PFSK-1 (cell line): ENCODE measurements at regions not wholly inside any gene's neighbourhood (a gene's known extent, or its start where the extent isn't known, plus 50 kb on each side); places are given as distances from the start of the nearest gene placed in this dataset.

Experiments used
- FOXP2 ChIP-seq: optimal IDR thresholded peaks from 2 replicates; pipeline ENCODE3; 2011; ENCODE audit warnings: borderline replicate concordance, control low read depth, inconsistent platforms; ENCODE audit not compliant: insufficient read depth; ENCODE audit errors: extremely low read length, extremely low read depth
- POLR2AphosphoS5 ChIP-seq: IDR thresholded peaks from 2 replicates; pipeline ENCODE4 v1.6.1; 2012; ENCODE audit warnings: low read depth, mild to moderate bottlenecking, control low read depth, low read length, moderate library complexity
- SIN3A ChIP-seq: IDR thresholded peaks from 2 replicates; pipeline ENCODE4 v1.6.1; 2012; ENCODE audit warnings: mild to moderate bottlenecking, low read length, moderate library complexity, borderline replicate concordance; ENCODE audit not compliant: insufficient read depth
- TAF1 ChIP-seq: IDR thresholded peaks from 2 replicates; pipeline ENCODE4 v1.6.1; 2012; ENCODE audit warnings: low read length, control low read depth, borderline replicate concordance; ENCODE audit not compliant: insufficient read depth
- TF ChIP-seq, protein P1 (sequence below), 2 experiments: IDR thresholded peaks; 2 replicates each; pipeline versions ENCODE4 v1.6.1 to v1.8.0; 2011 to 2012; ENCODE audit warnings: low read depth in 2 of 2, low read length in 2 of 2, control low read depth in 1 of 2, inconsistent platforms in 1 of 2, mild to moderate bottlenecking in 1 of 2, moderate library complexity in 1 of 2; ENCODE audit not compliant: insufficient read depth in 1 of 2

DNA sequence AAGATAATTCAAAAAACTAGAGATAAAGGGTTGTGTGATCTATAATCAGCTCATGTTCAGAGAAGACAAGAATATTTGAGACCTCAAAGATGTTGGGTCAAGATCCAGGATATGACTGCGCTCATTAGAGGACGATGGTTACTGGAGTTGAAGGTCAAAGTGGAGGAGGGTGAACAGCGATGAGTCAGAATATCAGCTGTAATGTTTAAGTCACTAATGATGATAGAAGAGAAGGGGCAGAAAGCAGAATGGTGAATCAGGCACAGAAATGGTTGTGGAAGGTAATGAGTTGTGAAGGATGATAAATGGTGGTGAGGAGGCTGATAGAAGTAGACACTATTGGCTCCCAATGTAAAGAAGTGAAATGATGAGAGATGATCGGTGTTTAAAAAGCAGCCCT, 540.3 kb downstream of the INHBA start:
- TF ChIP-seq POLR2AphosphoS5 (no peak), SIN3A (no peak), FOXP2 (no peak), TAF1 (no peak)
- TF ChIP-seq, protein P1, sequence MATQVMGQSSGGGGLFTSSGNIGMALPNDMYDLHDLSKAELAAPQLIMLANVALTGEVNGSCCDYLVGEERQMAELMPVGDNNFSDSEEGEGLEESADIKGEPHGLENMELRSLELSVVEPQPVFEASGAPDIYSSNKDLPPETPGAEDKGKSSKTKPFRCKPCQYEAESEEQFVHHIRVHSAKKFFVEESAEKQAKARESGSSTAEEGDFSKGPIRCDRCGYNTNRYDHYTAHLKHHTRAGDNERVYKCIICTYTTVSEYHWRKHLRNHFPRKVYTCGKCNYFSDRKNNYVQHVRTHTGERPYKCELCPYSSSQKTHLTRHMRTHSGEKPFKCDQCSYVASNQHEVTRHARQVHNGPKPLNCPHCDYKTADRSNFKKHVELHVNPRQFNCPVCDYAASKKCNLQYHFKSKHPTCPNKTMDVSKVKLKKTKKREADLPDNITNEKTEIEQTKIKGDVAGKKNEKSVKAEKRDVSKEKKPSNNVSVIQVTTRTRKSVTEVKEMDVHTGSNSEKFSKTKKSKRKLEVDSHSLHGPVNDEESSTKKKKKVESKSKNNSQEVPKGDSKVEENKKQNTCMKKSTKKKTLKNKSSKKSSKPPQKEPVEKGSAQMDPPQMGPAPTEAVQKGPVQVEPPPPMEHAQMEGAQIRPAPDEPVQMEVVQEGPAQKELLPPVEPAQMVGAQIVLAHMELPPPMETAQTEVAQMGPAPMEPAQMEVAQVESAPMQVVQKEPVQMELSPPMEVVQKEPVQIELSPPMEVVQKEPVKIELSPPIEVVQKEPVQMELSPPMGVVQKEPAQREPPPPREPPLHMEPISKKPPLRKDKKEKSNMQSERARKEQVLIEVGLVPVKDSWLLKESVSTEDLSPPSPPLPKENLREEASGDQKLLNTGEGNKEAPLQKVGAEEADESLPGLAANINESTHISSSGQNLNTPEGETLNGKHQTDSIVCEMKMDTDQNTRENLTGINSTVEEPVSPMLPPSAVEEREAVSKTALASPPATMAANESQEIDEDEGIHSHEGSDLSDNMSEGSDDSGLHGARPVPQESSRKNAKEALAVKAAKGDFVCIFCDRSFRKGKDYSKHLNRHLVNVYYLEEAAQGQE (IDR thresholded peaks at IDR 0.05; ENCODE audit: insufficient read depth in 1 of 2, low read depth in 2 of 2, low read length in 2 of 2) = no peak

DNA sequence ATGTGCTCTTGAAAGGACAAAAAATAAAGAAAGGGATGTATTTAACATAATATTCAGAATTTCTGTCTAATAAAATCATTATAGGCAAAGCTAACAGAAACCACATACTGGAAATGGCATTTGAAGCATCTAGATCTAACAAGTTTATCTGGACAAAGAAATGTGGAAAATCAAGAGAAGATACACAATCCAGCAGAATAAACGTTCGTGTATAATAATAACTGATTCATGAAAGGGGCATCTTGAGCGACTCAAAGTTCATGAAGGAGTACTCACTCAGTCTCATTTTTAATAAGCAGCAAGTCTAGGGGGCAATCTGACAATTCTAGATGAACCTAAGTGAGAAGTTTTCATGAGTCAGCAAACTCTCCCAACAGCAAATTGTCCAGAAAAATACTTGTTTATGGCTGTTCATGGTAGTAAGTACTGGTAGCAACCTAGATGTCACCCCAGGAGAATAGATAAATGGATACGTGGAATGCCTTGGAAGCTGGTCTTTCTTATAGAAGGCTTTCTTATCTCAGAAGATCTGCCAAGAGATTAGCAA, 541.8 kb downstream of the INHBA start:
- TF ChIP-seq, protein P1 (IDR thresholded peaks at IDR 0.05; ENCODE audit: insufficient read depth in 1 of 2, low read depth in 2 of 2, low read length in 2 of 2) = no peak
- no peak for TF ChIP-seq TAF1
- no peak for TF ChIP-seq FOXP2
- TF ChIP-seq SIN3A = no peak
- no peak for TF ChIP-seq POLR2AphosphoS5

DNA sequence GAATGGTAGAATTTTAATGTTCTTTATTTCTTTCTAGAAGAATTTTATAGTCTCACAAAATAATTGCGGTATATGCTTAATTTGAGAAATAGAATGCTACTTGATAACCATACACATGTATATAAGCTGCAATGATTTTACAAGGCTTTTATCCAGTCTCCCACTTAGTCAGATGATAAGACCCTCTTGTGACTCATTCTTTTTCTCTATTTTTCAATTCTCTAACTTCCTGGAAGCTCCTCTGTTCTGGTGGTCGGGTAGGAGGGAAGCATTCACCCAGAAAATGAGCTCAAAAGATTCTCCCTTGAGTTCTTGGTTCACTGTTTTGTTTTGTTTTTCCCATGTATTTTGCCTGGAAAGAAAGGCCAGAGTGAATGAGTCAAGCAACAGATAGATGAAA, 546.6 kb downstream of the INHBA start:
- TF ChIP-seq FOXP2 (no peak), POLR2AphosphoS5 (no peak), TAF1 (no peak), SIN3A (no peak)
- TF ChIP-seq, protein P1 (IDR thresholded peaks at IDR 0.05; ENCODE audit: insufficient read depth in 1 of 2, low read depth in 2 of 2, low read length in 2 of 2) = no peak

DNA sequence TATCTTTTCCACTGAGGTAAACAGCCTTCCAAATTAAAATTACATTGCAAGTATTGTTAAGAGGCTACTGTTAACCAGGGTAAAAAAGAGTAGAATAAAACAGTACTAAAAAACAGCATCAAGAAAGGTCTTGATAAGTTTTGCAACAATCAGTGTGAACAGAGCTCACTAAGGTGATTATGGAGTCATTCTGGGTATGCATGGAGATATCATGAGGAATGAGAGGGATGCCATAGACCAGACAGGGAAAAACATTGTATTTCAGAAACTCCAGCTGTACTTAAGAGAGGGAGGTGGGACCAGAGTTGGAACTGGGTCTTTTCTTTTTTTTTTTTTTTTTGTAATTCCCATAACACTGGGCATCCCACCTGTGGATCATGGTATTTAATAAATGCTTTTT, 549.6 kb downstream of the INHBA start:
- no peak for TF ChIP-seq SIN3A
- TF ChIP-seq, protein P1 (IDR thresholded peaks at IDR 0.05; ENCODE audit: insufficient read depth in 1 of 2, low read depth in 2 of 2, low read length in 2 of 2) = no peak
- no peak for TF ChIP-seq FOXP2
- TF ChIP-seq POLR2AphosphoS5 = no peak

DNA sequence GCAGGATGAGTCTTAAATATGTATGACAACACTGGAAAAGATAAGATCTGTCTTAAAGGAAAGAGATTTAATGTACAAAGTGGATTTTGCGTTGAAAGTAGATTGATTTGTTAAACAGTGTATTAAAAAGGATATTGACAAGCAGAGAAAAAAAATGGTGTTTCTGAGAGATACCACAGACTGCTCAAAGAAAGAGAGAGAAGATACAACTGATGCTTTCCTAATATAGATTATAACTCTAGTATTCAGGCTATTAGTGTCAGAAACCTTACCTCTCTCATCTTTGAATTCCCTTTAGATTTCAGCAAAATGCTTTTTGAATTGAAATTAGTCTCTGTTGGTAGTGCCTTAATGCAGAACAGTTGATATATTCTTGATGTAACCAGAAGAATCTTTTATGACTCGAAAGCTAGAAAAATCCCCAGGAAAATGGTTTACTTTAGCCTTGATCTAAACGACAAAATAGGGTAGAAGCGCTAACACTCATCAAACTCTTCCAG, 550.7 kb downstream of the INHBA start:
- TF ChIP-seq TAF1 = no peak
- TF ChIP-seq, protein P1 (IDR thresholded peaks at IDR 0.05; ENCODE audit: insufficient read depth in 1 of 2, low read depth in 2 of 2, low read length in 2 of 2) = no peak
- TF ChIP-seq POLR2AphosphoS5 = no peak
- TF ChIP-seq FOXP2 = no peak
- TF ChIP-seq SIN3A = no peak
